Tibial artery (tissue), 4 donors: ENCODE measurements at regions not wholly inside any gene's neighbourhood (a gene's known extent, or its start where the extent isn't known, plus 50 kb on each side); places are given as distances from the start of the nearest gene placed in this dataset.

Experiments used
- DNase-seq, 2 donors: peaks; one replicate each; pipeline ENCODE4 v3.0.0-alpha.2; 2019
- H3K27ac ChIP-seq, 2 donors: fragments of 200-600 bp; sonication (generic) in 1 of 2; 1 replicate in 1 of 2; 2 replicates in 1 of 2; pipeline ENCODE4 v1.5.1; 2018 to 2019; ENCODE audit warnings: mild to moderate bottlenecking in 1 of 2
- H3K27me3 ChIP-seq, 2 donors: fragments of 200-600 bp; sonication (generic) in 1 of 2; one replicate each; pipeline versions ENCODE4 v1.5.1 to v1.6.0; 2016 to 2019
- H3K36me3 ChIP-seq, 3 donors: fragments of 200-600 bp; sonication (generic) in 2 of 3; one replicate each; pipeline ENCODE4 v1.5.1; 2016 to 2019; ENCODE audit warnings: mild to moderate bottlenecking in 2 of 3
- H3K4me1 ChIP-seq, 4 donors: fragments of 200-600 bp; sonication (generic) in 2 of 4; 1 replicate in 3 of 4; 2 replicates in 1 of 4; pipeline ENCODE4 v1.5.1; 2016 to 2019
- H3K4me3 ChIP-seq, 2 donors: fragments of 200-600 bp; sonication (generic) in 1 of 2; 1 replicate in 1 of 2; 2 replicates in 1 of 2; pipeline ENCODE4 v1.5.1; 2018 to 2019; ENCODE audit warnings: mild to moderate bottlenecking in 2 of 2
- H3K9me3 ChIP-seq, 3 donors: fragments of 200-600 bp; sonication (generic) in 1 of 3; one replicate each; pipeline ENCODE4 v1.5.1; 2016 to 2019
- CTCF ChIP-seq, 2 experiments: fragments of 200-600 bp in 1 of 2; fragments of 450-650 bp in 1 of 2; IDR thresholded peaks; one replicate each; pipeline ENCODE4 v1.5.1; 2017 to 2019; ENCODE audit warnings: antibody characterized with exemption in 2 of 2, mild to moderate bottlenecking in 1 of 2, moderate library complexity in 1 of 2
- intact Hi-C: fragments of 100-400 bp; cut with DNase I; formaldehyde crosslinking; loops from one replicate; pipeline ENCODE4 v1.15.0; 2023; ENCODE audit warnings: low total_unique reads

- no peak overlapping the region for H3K4me3 ChIP-seq
- intact Hi-C loops: loop anchor here (10.0 kb wide), 1 partner anchor 105 kb away; no protein-coding TSS in a partner anchor
- peaks cover 0 to 23% (median 6%) of the 10 kb centered on the region in 4 donors for H3K4me1 ChIP-seq
- no peak for DNase-seq
- peak overlapping the region; percentile 32 to 59 for H3K27ac ChIP-seq
- H3K9me3 ChIP-seq: no peaks in the 10 kb centered on the region
- TF ChIP-seq CTCF (IDR thresholded peaks at IDR 0.05): no peak
- no peaks in the 10 kb centered on the region for H3K27me3 ChIP-seq
- no peaks in the 10 kb centered on the region for H3K36me3 ChIP-seq
These were observed 213.3 kb downstream of the PCSK1 start for GRCh38 chr5:96219580-96220281.

GRCh38 chr5:96218653-96219052, 214.4 kb downstream of the PCSK1 start:
- intact Hi-C loops: loop anchor here (10.0 kb wide), 1 partner anchor 106 kb away; no protein-coding TSS in a partner anchor
- no peak for DNase-seq
- no peak for TF ChIP-seq CTCF (IDR thresholded peaks at IDR 0.05)

GRCh38 chr5:96214442-96215197, 218.4 kb downstream of the PCSK1 start:
- H3K36me3 ChIP-seq: no peaks in the 10 kb centered on the region
- intact Hi-C loops: loop anchor here (10.0 kb wide), 1 partner anchor 110 kb away; no protein-coding TSS in a partner anchor
- no peak overlapping the region for H3K27ac ChIP-seq
- peaks cover 0 to 17% (median 3%) of the 10 kb centered on the region in 4 donors for H3K4me1 ChIP-seq
- no peak for DNase-seq
- no peak for TF ChIP-seq CTCF (IDR thresholded peaks at IDR 0.05)
- H3K4me3 ChIP-seq: no peak overlapping the region
- H3K9me3 ChIP-seq: peaks cover 0 to 2% (median 0%) of the 10 kb centered on the region in 3 donors
- H3K27me3 ChIP-seq: no peaks in the 10 kb centered on the region

More at GRCh38 chr5:96218653-96219052, 214.4 kb downstream of the PCSK1 start:
- Histone ChIP-seq H3K27ac (no peak overlapping the region), H3K4me3 (no peak overlapping the region), H3K9me3 (no peaks in the 10 kb centered on the region), H3K4me1 (peaks cover 0 to 27% (median 6%) of the 10 kb centered on the region in 4 donors), H3K27me3 (no peaks in the 10 kb centered on the region), H3K36me3 (no peaks in the 10 kb centered on the region)

GRCh38 chr5:96209829-96210228, 223.2 kb downstream of the PCSK1 start:
- peaks cover 0 to 5% (median 0%) of the 10 kb centered on the region in 4 donors for H3K4me1 ChIP-seq
- H3K27ac ChIP-seq: no peak overlapping the region
- no peaks in the 10 kb centered on the region for H3K27me3 ChIP-seq
- H3K9me3 ChIP-seq: peaks cover 0 to 25% (median 16%) of the 10 kb centered on the region in 3 donors
- H3K36me3 ChIP-seq: no peaks in the 10 kb centered on the region
- no peak overlapping the region for H3K4me3 ChIP-seq
- DNase-seq: no peak
- intact Hi-C loops: loop anchor here (10.0 kb wide), 1 partner anchor 115 kb away; no protein-coding TSS in a partner anchor
- no peak for TF ChIP-seq CTCF (IDR thresholded peaks at IDR 0.05)

- TF ChIP-seq CTCF (IDR thresholded peaks at IDR 0.05): no peak
- Histone ChIP-seq H3K36me3 (no peaks in the 10 kb centered on the region), H3K27me3 (no peaks in the 10 kb centered on the region), H3K9me3 (peaks cover 0 to 25% (median 16%) of the 10 kb centered on the region in 3 donors), H3K4me1 (no peaks in the 10 kb centered on the region), H3K4me3 (no peak overlapping the region), H3K27ac (no peak overlapping the region)
- no peak for DNase-seq
- intact Hi-C loops: no loop called here
These were observed 225.6 kb downstream of the PCSK1 start for GRCh38 chr5:96207420-96207819.
